GM12878 (cell line): ENCODE measurements at regions not wholly inside any gene's neighbourhood (a gene's known extent, or its start where the extent isn't known, plus 50 kb on each side); places are given as distances from the start of the nearest gene placed in this dataset.

Experiments
- CREM ChIP-seq: IDR thresholded peaks from 2 replicates; pipeline ENCODE4 v1.6.1; 2014; ENCODE audit warnings: antibody characterized with exemption, low read depth
- HDAC6 ChIP-seq: fragments of 200-600 bp; sonication (generic); IDR thresholded peaks from one replicate; pipeline ENCODE4 v1.8.0; 2017; ENCODE audit warnings: antibody characterized with exemption; ENCODE audit not compliant: unreplicated experiment
- POLR2AphosphoS5 ChIP-seq: IDR thresholded peaks from 2 replicates; pipeline ENCODE4 v1.6.1; 2011; ENCODE audit warnings: mild to moderate bottlenecking, low read length, inconsistent platforms
- YY1 ChIP-seq: IDR thresholded peaks from 2 replicates; pipeline ENCODE4 v1.6.1; 2011; ENCODE audit warnings: low read depth, mild to moderate bottlenecking, low read length
- TF ChIP-seq, protein P1 (sequence below), 3 experiments: IDR thresholded peaks in 2 of 3; conservative IDR thresholded peaks in 1 of 3; 2 replicates each; pipeline ENCODE4 v1.5.1; 2011; ENCODE audit warnings: low read depth in 3 of 3, low read length in 3 of 3, mild to moderate bottlenecking in 3 of 3, control low read depth in 2 of 3, moderate library complexity in 2 of 3, inconsistent platforms in 1 of 3, mixed read lengths in 1 of 3; ENCODE audit not compliant: control insufficient read depth in 2 of 3, insufficient read depth in 1 of 3; ENCODE audit errors: extremely low read depth in 1 of 3
- TF ChIP-seq, protein P2 (sequence below): fragments of 450-650 bp; conservative IDR thresholded peaks from 2 replicates; pipeline ENCODE4 v1.6.1; 2017; ENCODE audit warnings: mild to moderate bottlenecking, moderate library complexity
- TF ChIP-seq, protein P3 (sequence below): fragments of 450-650 bp; IDR thresholded peaks from 2 replicates; pipeline ENCODE4 v1.6.1; 2014; ENCODE audit warnings: mild to moderate bottlenecking

DNA sequence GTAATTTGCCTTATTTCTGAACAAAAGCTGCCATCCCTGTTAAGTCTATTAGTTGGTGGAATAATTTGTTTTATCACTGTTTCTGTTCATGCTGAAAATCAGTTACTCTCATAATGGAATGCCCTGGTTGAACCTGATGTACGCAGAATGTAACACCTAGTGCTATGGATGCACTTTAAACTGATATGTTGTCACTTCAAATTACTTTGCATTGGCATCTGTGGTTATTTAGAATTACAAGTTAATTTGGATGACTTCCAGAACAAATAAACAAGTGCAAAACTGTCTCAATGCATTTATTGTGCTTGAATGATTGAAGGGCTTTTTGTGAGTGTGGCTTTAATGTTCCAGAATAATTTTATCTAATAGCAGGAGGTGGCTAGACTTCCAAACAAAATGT is 368.2 kb upstream of the SLITRK5 start:
- TF ChIP-seq YY1: no peak
- TF ChIP-seq, protein P1, sequence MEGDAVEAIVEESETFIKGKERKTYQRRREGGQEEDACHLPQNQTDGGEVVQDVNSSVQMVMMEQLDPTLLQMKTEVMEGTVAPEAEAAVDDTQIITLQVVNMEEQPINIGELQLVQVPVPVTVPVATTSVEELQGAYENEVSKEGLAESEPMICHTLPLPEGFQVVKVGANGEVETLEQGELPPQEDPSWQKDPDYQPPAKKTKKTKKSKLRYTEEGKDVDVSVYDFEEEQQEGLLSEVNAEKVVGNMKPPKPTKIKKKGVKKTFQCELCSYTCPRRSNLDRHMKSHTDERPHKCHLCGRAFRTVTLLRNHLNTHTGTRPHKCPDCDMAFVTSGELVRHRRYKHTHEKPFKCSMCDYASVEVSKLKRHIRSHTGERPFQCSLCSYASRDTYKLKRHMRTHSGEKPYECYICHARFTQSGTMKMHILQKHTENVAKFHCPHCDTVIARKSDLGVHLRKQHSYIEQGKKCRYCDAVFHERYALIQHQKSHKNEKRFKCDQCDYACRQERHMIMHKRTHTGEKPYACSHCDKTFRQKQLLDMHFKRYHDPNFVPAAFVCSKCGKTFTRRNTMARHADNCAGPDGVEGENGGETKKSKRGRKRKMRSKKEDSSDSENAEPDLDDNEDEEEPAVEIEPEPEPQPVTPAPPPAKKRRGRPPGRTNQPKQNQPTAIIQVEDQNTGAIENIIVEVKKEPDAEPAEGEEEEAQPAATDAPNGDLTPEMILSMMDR (IDR thresholded peaks at IDR 0.05 in 2 of 3, conservative IDR thresholded peaks at IDR 0.05 in 1 of 3; ENCODE audit: control insufficient read depth in 2 of 3, extremely low read depth in 1 of 3, insufficient read depth in 1 of 3, low read depth in 3 of 3, low read length in 3 of 3): no peak
- TF ChIP-seq CREM: no peak
- no peak for TF ChIP-seq HDAC6
- TF ChIP-seq, protein P2, sequence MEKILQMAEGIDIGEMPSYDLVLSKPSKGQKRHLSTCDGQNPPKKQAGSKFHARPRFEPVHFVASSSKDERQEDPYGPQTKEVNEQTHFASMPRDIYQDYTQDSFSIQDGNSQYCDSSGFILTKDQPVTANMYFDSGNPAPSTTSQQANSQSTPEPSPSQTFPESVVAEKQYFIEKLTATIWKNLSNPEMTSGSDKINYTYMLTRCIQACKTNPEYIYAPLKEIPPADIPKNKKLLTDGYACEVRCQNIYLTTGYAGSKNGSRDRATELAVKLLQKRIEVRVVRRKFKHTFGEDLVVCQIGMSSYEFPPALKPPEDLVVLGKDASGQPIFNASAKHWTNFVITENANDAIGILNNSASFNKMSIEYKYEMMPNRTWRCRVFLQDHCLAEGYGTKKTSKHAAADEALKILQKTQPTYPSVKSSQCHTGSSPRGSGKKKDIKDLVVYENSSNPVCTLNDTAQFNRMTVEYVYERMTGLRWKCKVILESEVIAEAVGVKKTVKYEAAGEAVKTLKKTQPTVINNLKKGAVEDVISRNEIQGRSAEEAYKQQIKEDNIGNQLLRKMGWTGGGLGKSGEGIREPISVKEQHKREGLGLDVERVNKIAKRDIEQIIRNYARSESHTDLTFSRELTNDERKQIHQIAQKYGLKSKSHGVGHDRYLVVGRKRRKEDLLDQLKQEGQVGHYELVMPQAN: no peak
- TF ChIP-seq, protein P3, sequence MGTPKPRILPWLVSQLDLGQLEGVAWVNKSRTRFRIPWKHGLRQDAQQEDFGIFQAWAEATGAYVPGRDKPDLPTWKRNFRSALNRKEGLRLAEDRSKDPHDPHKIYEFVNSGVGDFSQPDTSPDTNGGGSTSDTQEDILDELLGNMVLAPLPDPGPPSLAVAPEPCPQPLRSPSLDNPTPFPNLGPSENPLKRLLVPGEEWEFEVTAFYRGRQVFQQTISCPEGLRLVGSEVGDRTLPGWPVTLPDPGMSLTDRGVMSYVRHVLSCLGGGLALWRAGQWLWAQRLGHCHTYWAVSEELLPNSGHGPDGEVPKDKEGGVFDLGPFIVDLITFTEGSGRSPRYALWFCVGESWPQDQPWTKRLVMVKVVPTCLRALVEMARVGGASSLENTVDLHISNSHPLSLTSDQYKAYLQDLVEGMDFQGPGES: no peak
- no peak for TF ChIP-seq POLR2AphosphoS5
